WTC11 (cell line): ENCODE measurements at regions not wholly inside any gene's neighbourhood (a gene's known extent, or its start where the extent isn't known, plus 50 kb on each side); places are given as distances from the start of the nearest gene placed in this dataset.

Experiments used
- ATAC-seq: fragments of 200-7000 bp; cut with Tn5 transposase; 2 replicates; pipeline ENCODE4 v1.10.0; 2021; ENCODE audit warnings: mild to moderate bottlenecking, moderate library complexity
- CTCF ChIA-PET: fragments of 300-600 bp; sonication (Branson Sonifier 250); formaldehyde crosslinking; loops from one replicate; lab custom pipeline; 2021; ENCODE audit warnings: antibody characterized with exemption; lab: Charles Lee
- POLR2A ChIA-PET: fragments of 350-600 bp; sonication (Branson Sonifier 250); formaldehyde crosslinking; loops from one replicate; lab custom pipeline; 2021; ENCODE audit warnings: antibody characterized with exemption; lab: Charles Lee
- DNase-seq: peaks from one replicate; pipeline ENCODE4 v3.0.0; 2021; ENCODE audit warnings: low spot score
- H3K27ac Mint-ChIP-seq: 2 replicates; pipeline ENCODE4 v1.8.0; 2021; ENCODE audit warnings: mixed read lengths
- H3K27me3 Mint-ChIP-seq: 2 replicates; pipeline ENCODE4 v1.8.0; 2021; ENCODE audit warnings: low read depth, mild to moderate bottlenecking, moderate library complexity, mixed read lengths
- H3K36me3 Mint-ChIP-seq: 2 replicates; pipeline ENCODE4 v1.8.0; 2021; ENCODE audit warnings: mixed read lengths
- H3K4me1 Mint-ChIP-seq: 2 replicates; pipeline ENCODE4 v1.8.0; 2022; ENCODE audit warnings: mixed read lengths
- H3K4me3 Mint-ChIP-seq: 2 replicates; pipeline ENCODE4 v1.8.0; 2021; ENCODE audit warnings: mild to moderate bottlenecking, moderate library complexity, mixed read lengths
- H3K9me3 Mint-ChIP-seq: 2 replicates; pipeline ENCODE4 v1.8.0; 2021; ENCODE audit warnings: mixed read lengths
- ATF1 ChIP-seq: sonication (generic); formaldehyde crosslinking; IDR thresholded peaks from 2 replicates; pipeline ENCODE4 v1.8.1; 2023; ENCODE audit warnings: mild to moderate bottlenecking, moderate library complexity, missing genetic modification reagents
- CREB1 ChIP-seq: sonication (generic); formaldehyde crosslinking; IDR thresholded peaks from 2 replicates; pipeline ENCODE4 v1.8.0; 2023; ENCODE audit warnings: mild to moderate bottlenecking, missing genetic modification reagents
- ESRRA ChIP-seq: sonication (generic); formaldehyde crosslinking; IDR thresholded peaks from 2 replicates; pipeline ENCODE4 v1.8.1; 2022; ENCODE audit warnings: mild to moderate bottlenecking, missing genetic modification reagents, borderline replicate concordance
- IRF2 ChIP-seq: sonication (generic); formaldehyde crosslinking; IDR thresholded peaks from 2 replicates; pipeline ENCODE4 v1.8.0; 2022; ENCODE audit warnings: low read depth, missing genetic modification reagents, borderline replicate concordance
- NFATC4 ChIP-seq: fragments of 250-450 bp; sonication (Bioruptor Pico); IDR thresholded peaks from 2 replicates; pipeline ENCODE4 v1.9.0; 2021; ENCODE audit warnings: mild to moderate bottlenecking
- NFE2L1 ChIP-seq: sonication (generic); formaldehyde crosslinking; IDR thresholded peaks from 2 replicates; pipeline ENCODE4 v1.8.1; 2023; ENCODE audit warnings: missing genetic modification reagents
- NR2C2 ChIP-seq: sonication (generic); formaldehyde crosslinking; IDR thresholded peaks from 2 replicates; pipeline ENCODE4 v1.8.0; 2022; ENCODE audit warnings: mild to moderate bottlenecking, missing genetic modification reagents
- OVOL2 ChIP-seq: fragments of 250-450 bp; sonication (Bioruptor Pico); IDR thresholded peaks from 2 replicates; pipeline ENCODE4 v1.9.0; 2021; ENCODE audit warnings: mild to moderate bottlenecking, borderline replicate concordance
- TCF7 ChIP-seq: sonication (generic); formaldehyde crosslinking; IDR thresholded peaks from 2 replicates; pipeline ENCODE4 v1.8.0; 2022; ENCODE audit warnings: mild to moderate bottlenecking, low read depth, missing genetic modification reagents, moderate library complexity
- TEAD4 ChIP-seq: sonication (generic); formaldehyde crosslinking; IDR thresholded peaks from 2 replicates; pipeline ENCODE4 v1.8.0; 2022; ENCODE audit warnings: mild to moderate bottlenecking, missing genetic modification reagents
- ZNF219 ChIP-seq: sonication (generic); formaldehyde crosslinking; IDR thresholded peaks from 2 replicates; pipeline ENCODE4 v1.8.0; 2023; ENCODE audit warnings: missing genetic modification reagents, mild to moderate bottlenecking, borderline replicate concordance
- ZNF232 ChIP-seq: sonication (generic); formaldehyde crosslinking; IDR thresholded peaks from 2 replicates; pipeline ENCODE4 v1.8.0; 2022; ENCODE audit warnings: mild to moderate bottlenecking, missing genetic modification reagents
- ZNF263 ChIP-seq: sonication (generic); formaldehyde crosslinking; IDR thresholded peaks from 2 replicates; pipeline ENCODE4 v1.8.1; 2022; ENCODE audit warnings: low read depth, mild to moderate bottlenecking, moderate library complexity, missing genetic modification reagents
- ZNF317 ChIP-seq: sonication (generic); formaldehyde crosslinking; IDR thresholded peaks from 2 replicates; pipeline ENCODE4 v1.8.1; 2023; ENCODE audit warnings: low read depth, mild to moderate bottlenecking, moderate library complexity, missing genetic modification reagents, borderline replicate concordance
- ZNF396 ChIP-seq: fragments of 250-450 bp; sonication (Bioruptor Pico); IDR thresholded peaks from 2 replicates; pipeline ENCODE4 v1.8.0; 2021; ENCODE audit warnings: mild to moderate bottlenecking, moderate library complexity, borderline replicate concordance
- ZNF671 ChIP-seq: fragments of 250-450 bp; sonication (Bioruptor Pico); IDR thresholded peaks from 2 replicates; pipeline ENCODE4 v1.8.0; 2021; ENCODE audit warnings: mild to moderate bottlenecking
- TF ChIP-seq, protein P1 (sequence below): fragments of 250-450 bp; sonication (Bioruptor Pico); IDR thresholded peaks from 2 replicates; pipeline ENCODE4 v1.9.0; 2021; ENCODE audit warnings: moderate library complexity, mild to moderate bottlenecking, inconsistent platforms, borderline replicate concordance
- TF ChIP-seq, protein P2 (sequence below): sonication (generic); formaldehyde crosslinking; IDR thresholded peaks from 2 replicates; pipeline ENCODE4 v1.8.0; 2022; ENCODE audit warnings: mild to moderate bottlenecking, missing genetic modification reagents
- TF ChIP-seq, protein P3 (sequence below): sonication (generic); formaldehyde crosslinking; IDR thresholded peaks from 2 replicates; pipeline ENCODE4 v1.8.0; 2023; ENCODE audit warnings: missing genetic modification reagents
- TF ChIP-seq, protein P4 (sequence below): fragments of 250-450 bp; sonication (Bioruptor Pico); IDR thresholded peaks from 2 replicates; pipeline ENCODE4 v1.9.0; 2021; ENCODE audit warnings: mild to moderate bottlenecking
- TF ChIP-seq, protein P5 (sequence below): sonication (generic); formaldehyde crosslinking; IDR thresholded peaks from 2 replicates; pipeline ENCODE4 v1.8.1; 2022; ENCODE audit warnings: mild to moderate bottlenecking, moderate library complexity, missing genetic modification reagents
- TF ChIP-seq, protein P6 (sequence below): sonication (generic); formaldehyde crosslinking; IDR thresholded peaks from 2 replicates; pipeline ENCODE4 v1.8.1; 2023; ENCODE audit warnings: mild to moderate bottlenecking, missing genetic modification reagents, borderline replicate concordance
- TF ChIP-seq, protein P7 (sequence below): sonication (generic); formaldehyde crosslinking; IDR thresholded peaks from 2 replicates; pipeline ENCODE4 v1.8.0; 2023; ENCODE audit warnings: missing genetic modification reagents, mild to moderate bottlenecking, borderline replicate concordance

DNA sequence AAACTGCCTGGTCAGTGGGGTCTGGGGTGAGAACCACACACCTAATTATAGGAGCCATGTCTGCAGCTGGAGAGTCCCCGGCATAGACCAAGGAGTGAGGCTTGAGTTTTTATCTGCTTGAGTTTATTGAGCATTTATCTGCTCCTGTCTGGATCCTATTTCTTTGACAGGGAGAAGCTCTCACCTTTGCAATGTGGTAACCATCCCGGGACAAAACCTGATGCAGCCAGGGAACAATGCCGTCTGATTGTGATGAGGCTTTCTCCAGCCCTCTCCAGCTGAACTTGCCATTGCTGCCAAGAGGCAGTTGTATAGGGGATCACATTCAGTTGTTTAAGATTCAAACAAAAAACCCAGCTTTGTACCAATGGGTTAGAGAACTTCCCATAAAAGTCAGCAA is 324.4 kb downstream of the TSN start (continued):
- TF ChIP-seq, protein P1, sequence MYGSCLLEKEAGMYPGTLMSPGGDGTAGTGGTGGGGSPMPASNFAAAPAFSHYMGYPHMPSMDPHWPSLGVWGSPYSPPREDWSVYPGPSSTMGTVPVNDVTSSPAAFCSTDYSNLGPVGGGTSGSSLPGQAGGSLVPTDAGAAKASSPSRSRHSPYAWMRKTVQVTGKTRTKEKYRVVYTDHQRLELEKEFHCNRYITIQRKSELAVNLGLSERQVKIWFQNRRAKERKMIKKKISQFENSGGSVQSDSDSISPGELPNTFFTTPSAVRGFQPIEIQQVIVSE (CRISPR knock-in tag) = no peak
- TF ChIP-seq, protein P2, sequence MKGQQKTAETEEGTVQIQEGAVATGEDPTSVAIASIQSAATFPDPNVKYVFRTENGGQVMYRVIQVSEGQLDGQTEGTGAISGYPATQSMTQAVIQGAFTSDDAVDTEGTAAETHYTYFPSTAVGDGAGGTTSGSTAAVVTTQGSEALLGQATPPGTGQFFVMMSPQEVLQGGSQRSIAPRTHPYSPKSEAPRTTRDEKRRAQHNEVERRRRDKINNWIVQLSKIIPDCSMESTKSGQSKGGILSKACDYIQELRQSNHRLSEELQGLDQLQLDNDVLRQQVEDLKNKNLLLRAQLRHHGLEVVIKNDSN = no peak
- no peak for TF ChIP-seq TEAD4
- TF ChIP-seq ZNF219 (CRISPR knock-in tag) = no peak
- TF ChIP-seq ZNF317 (CRISPR knock-in tag) = no peak
- TF ChIP-seq NFATC4 (CRISPR knock-in tag) = no peak
- TF ChIP-seq ZNF396 (CRISPR knock-in tag) = no peak
- TF ChIP-seq, protein P3, sequence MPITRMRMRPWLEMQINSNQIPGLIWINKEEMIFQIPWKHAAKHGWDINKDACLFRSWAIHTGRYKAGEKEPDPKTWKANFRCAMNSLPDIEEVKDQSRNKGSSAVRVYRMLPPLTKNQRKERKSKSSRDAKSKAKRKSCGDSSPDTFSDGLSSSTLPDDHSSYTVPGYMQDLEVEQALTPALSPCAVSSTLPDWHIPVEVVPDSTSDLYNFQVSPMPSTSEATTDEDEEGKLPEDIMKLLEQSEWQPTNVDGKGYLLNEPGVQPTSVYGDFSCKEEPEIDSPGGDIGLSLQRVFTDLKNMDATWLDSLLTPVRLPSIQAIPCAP (CRISPR knock-in tag) = no peak
- TF ChIP-seq, protein P4, sequence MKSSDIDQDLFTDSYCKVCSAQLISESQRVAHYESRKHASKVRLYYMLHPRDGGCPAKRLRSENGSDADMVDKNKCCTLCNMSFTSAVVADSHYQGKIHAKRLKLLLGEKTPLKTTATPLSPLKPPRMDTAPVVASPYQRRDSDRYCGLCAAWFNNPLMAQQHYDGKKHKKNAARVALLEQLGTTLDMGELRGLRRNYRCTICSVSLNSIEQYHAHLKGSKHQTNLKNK (CRISPR knock-in tag) = no peak
- TF ChIP-seq ATF1 (CRISPR knock-in tag) = no peak

DNA sequence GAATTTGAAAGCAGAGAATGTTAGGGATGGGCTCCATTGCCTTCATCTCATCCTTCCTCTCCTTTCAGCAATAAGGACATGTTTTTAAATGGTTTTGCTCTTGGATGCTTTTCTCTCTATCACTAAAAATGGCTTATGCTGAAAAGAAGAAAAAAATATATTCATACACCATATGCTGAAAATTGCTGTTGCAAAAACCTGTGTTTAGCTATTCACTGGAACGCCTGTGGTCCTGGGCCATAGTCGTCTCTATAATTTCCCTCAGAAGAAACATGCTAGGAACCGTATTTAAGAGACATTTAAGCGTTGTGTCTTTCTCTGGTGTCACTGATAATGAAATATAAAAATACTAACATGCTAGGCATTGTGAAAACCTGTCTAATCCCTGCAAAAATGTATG is 324.9 kb downstream of the TSN start:
- H3K4me3 Mint-ChIP-seq = no peak overlapping the region
- ChIA-PET CTCF (interaction anchor here (1.2 kb wide), 1 partner anchor 20 kb away, joined by 3 read pairs; no protein-coding TSS in a partner anchor), POLR2A (no interaction called here)
- no peaks in the 10 kb centered on the region for H3K27me3 Mint-ChIP-seq
- DNase-seq (no peak), ATAC-seq (no peak)
- peaks cover 18% of the 10 kb centered on the region for H3K4me1 Mint-ChIP-seq
- no peak overlapping the region for H3K27ac Mint-ChIP-seq
- H3K36me3 Mint-ChIP-seq = no peaks in the 10 kb centered on the region
- no peak for TF ChIP-seq ESRRA (CRISPR knock-in tag)
- TF ChIP-seq TCF7 (CRISPR knock-in tag) = no peak
- no peak for TF ChIP-seq ZNF263 (CRISPR knock-in tag)
- TF ChIP-seq NR2C2 (CRISPR knock-in tag) = no peak
- TF ChIP-seq, protein P5, sequence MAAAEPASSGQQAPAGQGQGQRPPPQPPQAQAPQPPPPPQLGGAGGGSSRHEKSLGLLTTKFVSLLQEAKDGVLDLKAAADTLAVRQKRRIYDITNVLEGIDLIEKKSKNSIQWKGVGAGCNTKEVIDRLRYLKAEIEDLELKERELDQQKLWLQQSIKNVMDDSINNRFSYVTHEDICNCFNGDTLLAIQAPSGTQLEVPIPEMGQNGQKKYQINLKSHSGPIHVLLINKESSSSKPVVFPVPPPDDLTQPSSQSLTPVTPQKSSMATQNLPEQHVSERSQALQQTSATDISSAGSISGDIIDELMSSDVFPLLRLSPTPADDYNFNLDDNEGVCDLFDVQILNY = no peak
- no peak for TF ChIP-seq CREB1 (CRISPR knock-in tag)
- TF ChIP-seq ZNF671 (CRISPR knock-in tag) = no peak
- TF ChIP-seq OVOL2 (CRISPR knock-in tag) = no peak
- TF ChIP-seq, protein P6, sequence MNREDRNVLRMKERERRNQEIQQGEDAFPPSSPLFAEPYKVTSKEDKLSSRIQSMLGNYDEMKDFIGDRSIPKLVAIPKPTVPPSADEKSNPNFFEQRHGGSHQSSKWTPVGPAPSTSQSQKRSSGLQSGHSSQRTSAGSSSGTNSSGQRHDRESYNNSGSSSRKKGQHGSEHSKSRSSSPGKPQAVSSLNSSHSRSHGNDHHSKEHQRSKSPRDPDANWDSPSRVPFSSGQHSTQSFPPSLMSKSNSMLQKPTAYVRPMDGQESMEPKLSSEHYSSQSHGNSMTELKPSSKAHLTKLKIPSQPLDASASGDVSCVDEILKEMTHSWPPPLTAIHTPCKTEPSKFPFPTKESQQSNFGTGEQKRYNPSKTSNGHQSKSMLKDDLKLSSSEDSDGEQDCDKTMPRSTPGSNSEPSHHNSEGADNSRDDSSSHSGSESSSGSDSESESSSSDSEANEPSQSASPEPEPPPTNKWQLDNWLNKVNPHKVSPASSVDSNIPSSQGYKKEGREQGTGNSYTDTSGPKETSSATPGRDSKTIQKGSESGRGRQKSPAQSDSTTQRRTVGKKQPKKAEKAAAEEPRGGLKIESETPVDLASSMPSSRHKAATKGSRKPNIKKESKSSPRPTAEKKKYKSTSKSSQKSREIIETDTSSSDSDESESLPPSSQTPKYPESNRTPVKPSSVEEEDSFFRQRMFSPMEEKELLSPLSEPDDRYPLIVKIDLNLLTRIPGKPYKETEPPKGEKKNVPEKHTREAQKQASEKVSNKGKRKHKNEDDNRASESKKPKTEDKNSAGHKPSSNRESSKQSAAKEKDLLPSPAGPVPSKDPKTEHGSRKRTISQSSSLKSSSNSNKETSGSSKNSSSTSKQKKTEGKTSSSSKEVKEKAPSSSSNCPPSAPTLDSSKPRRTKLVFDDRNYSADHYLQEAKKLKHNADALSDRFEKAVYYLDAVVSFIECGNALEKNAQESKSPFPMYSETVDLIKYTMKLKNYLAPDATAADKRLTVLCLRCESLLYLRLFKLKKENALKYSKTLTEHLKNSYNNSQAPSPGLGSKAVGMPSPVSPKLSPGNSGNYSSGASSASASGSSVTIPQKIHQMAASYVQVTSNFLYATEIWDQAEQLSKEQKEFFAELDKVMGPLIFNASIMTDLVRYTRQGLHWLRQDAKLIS (CRISPR knock-in tag) = no peak
- no peak for TF ChIP-seq IRF2 (CRISPR knock-in tag)
- TF ChIP-seq, protein P7, sequence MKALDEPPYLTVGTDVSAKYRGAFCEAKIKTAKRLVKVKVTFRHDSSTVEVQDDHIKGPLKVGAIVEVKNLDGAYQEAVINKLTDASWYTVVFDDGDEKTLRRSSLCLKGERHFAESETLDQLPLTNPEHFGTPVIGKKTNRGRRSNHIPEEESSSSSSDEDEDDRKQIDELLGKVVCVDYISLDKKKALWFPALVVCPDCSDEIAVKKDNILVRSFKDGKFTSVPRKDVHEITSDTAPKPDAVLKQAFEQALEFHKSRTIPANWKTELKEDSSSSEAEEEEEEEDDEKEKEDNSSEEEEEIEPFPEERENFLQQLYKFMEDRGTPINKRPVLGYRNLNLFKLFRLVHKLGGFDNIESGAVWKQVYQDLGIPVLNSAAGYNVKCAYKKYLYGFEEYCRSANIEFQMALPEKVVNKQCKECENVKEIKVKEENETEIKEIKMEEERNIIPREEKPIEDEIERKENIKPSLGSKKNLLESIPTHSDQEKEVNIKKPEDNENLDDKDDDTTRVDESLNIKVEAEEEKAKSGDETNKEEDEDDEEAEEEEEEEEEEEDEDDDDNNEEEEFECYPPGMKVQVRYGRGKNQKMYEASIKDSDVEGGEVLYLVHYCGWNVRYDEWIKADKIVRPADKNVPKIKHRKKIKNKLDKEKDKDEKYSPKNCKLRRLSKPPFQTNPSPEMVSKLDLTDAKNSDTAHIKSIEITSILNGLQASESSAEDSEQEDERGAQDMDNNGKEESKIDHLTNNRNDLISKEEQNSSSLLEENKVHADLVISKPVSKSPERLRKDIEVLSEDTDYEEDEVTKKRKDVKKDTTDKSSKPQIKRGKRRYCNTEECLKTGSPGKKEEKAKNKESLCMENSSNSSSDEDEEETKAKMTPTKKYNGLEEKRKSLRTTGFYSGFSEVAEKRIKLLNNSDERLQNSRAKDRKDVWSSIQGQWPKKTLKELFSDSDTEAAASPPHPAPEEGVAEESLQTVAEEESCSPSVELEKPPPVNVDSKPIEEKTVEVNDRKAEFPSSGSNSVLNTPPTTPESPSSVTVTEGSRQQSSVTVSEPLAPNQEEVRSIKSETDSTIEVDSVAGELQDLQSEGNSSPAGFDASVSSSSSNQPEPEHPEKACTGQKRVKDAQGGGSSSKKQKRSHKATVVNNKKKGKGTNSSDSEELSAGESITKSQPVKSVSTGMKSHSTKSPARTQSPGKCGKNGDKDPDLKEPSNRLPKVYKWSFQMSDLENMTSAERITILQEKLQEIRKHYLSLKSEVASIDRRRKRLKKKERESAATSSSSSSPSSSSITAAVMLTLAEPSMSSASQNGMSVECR (CRISPR knock-in tag) = no peak
- TF ChIP-seq, protein P1 (CRISPR knock-in tag) = no peak
- TF ChIP-seq ZNF232 (CRISPR knock-in tag) = no peak
- no peak for TF ChIP-seq NFE2L1 (CRISPR knock-in tag)
- TF ChIP-seq, protein P2 = no peak
- H3K9me3 Mint-ChIP-seq = no peaks in the 10 kb centered on the region
